ENCODE measurements at regions not wholly inside any gene's neighbourhood (a gene's known extent, or its start where the extent isn't known, plus 50 kb on each side); places are given as distances from the start of the nearest gene placed in this dataset.

DNA sequence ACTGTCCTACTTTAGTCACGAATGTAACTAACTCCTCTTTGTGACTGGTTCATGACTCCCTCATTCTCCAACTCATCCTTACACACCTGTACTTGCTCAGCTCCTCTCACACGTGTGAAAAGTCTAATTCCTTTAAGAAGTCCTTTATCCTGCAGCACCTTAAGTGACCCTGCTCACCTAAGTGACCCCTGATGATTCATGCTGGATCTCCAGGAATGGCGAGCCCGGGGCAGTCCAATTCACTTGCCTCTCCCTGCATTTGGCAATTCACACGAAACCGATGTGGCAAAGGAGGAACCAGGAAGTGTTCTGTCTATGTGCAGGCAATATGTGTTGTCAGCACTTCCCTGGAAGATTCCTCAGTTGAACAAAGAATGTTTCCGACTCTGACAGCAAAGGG is 189.8 kb upstream of the NABP1 start:
- TF ChIP-seq, protein P1, sequence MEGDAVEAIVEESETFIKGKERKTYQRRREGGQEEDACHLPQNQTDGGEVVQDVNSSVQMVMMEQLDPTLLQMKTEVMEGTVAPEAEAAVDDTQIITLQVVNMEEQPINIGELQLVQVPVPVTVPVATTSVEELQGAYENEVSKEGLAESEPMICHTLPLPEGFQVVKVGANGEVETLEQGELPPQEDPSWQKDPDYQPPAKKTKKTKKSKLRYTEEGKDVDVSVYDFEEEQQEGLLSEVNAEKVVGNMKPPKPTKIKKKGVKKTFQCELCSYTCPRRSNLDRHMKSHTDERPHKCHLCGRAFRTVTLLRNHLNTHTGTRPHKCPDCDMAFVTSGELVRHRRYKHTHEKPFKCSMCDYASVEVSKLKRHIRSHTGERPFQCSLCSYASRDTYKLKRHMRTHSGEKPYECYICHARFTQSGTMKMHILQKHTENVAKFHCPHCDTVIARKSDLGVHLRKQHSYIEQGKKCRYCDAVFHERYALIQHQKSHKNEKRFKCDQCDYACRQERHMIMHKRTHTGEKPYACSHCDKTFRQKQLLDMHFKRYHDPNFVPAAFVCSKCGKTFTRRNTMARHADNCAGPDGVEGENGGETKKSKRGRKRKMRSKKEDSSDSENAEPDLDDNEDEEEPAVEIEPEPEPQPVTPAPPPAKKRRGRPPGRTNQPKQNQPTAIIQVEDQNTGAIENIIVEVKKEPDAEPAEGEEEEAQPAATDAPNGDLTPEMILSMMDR (IDR thresholded peaks at IDR 0.05), result no peak
- TF ChIP-seq POLR2A (IDR thresholded peaks at IDR 0.05) (no peak), POLR2AphosphoS5 (IDR thresholded peaks at IDR 0.05) (no peak)
